ENCODE measurements at regions not wholly inside any gene's neighbourhood (a gene's known extent, or its start where the extent isn't known, plus 50 kb on each side); places are given as distances from the start of the nearest gene placed in this dataset.

GRCh38 chr6:154908723-154909122 lies 86.4 kb upstream of the TIAM2 start:
- no peak for TF ChIP-seq POLR2A (IDR thresholded peaks at IDR 0.05)
- TF ChIP-seq, protein P1, sequence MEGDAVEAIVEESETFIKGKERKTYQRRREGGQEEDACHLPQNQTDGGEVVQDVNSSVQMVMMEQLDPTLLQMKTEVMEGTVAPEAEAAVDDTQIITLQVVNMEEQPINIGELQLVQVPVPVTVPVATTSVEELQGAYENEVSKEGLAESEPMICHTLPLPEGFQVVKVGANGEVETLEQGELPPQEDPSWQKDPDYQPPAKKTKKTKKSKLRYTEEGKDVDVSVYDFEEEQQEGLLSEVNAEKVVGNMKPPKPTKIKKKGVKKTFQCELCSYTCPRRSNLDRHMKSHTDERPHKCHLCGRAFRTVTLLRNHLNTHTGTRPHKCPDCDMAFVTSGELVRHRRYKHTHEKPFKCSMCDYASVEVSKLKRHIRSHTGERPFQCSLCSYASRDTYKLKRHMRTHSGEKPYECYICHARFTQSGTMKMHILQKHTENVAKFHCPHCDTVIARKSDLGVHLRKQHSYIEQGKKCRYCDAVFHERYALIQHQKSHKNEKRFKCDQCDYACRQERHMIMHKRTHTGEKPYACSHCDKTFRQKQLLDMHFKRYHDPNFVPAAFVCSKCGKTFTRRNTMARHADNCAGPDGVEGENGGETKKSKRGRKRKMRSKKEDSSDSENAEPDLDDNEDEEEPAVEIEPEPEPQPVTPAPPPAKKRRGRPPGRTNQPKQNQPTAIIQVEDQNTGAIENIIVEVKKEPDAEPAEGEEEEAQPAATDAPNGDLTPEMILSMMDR (IDR thresholded peaks at IDR 0.05) = no peak
